Activated CD4-positive, alpha-beta T cell treated with anti-CD3 and anti-CD28 coated beads, Interleukin-2, amount 50 U/mL, for 24 hours (primary cell): ENCODE measurements at regions not wholly inside any gene's neighbourhood (a gene's known extent, or its start where the extent isn't known, plus 50 kb on each side); places are given as distances from the start of the nearest gene placed in this dataset.
"Not testable (repeated sequence)": the region's sequence is repeated elsewhere in the genome, so short reads cannot be mapped to it uniquely, and the experiment has no call there.

ENCODE experiments used
- DNase-seq, 2 donors: peaks; one replicate each; pipeline ENCODE4 v3.0.0-alpha.2; 2020; ENCODE audit warnings: low read depth in 1 of 2, low spot score in 1 of 2

DNA sequence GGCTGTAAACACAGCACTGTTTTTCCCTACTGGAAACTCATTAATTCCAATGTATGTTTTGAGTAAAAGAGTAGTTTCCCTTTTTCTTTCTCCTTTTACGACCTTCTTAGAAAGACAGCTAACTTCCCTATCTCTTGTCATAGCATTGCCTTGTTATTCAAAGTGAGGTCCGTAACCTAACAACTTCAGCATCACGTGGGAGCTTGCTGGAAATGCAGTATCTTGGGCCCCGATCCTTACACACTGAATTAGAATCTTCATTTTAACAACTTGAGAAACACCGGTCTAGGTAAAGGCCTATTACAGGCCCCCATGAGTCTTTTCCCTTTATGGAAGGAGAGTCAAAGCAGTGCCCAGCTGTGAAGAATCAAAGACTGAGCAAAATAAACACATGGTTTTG is 230.7 kb upstream of the PRKD1 start:
- DNase-seq = no peak

DNA sequence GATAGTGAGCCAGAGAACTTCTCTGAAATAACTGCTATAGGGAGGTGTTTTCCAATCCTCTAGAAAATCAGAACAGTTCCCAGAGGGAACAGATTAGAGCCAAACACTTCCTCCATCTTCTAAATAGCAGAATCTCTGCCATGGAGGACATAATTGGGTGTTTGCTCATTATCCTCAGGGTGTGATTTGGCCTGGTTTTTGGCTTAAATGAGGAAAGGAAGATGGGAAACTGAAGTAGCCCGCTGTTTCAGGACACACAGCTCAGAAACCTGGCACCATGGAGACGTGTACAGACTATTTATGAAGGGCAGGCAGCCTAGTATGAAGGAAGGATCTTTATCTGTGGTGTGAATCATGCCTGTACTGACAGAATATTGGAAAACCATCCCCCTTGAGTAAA is 231.7 kb upstream of the PRKD1 start:
- no peak for DNase-seq

DNA sequence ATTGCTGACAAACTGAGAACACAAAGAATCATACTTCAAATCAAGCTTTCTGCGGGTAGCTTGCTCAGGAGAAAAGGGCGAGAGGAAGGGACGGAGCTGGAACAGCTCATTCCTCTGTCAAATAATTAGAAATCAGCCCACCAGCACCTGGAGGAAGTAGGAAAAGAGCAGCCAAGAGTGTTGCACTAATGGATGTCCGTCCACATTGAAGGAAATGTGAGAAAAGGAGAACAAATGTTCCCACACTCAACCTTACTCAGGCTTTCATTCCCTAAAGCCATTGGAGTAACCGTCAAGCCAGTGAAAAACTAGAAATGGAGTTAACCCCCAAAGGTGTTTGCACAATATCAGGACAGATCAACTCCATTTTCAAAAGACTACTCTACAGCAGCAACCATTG is 233.0 kb upstream of the PRKD1 start:
- no peak for DNase-seq

DNA sequence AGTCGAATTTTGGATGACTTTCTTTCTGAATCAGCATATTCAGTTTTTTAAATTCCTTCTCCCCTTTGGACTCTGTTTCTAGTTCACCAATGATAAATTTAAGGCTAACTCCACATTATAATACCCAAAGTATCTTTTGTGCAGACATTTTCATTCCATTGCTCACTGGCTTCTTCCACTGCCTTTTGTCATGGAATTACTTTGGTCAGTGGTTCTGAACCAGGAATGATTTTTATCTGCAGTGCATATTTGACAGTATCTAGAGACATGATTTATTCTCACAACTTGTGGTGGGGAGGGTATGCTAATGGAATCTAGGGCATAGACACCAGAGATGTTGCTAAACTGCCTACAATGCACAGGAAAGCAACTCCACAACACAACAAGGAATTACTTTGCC is 234.4 kb upstream of the PRKD1 start:
- no peak for DNase-seq

DNA sequence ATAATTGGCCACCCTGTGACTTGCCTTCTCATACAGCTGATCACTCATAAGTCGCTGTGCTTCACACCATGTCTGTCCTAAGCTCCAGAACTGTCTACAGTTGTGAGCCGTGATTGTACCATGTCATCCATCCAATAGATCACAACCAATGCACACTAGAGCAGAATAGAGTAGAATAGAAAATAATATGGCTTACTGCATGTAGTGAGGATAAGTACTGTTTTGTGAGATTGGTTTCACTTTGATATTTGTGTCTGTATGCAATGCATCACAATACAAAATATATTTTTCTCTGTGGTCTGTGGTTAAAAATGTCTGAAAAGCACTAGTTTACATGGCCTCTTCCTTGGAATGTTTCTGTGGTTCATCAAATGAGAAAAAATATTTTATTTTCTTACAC is 237.6 kb upstream of the PRKD1 start:
- DNase-seq = no peak

GRCh38 chr14:30177781-30178180 is 250.1 kb upstream of the PRKD1 start:
- DNase-seq = no peak

DNA sequence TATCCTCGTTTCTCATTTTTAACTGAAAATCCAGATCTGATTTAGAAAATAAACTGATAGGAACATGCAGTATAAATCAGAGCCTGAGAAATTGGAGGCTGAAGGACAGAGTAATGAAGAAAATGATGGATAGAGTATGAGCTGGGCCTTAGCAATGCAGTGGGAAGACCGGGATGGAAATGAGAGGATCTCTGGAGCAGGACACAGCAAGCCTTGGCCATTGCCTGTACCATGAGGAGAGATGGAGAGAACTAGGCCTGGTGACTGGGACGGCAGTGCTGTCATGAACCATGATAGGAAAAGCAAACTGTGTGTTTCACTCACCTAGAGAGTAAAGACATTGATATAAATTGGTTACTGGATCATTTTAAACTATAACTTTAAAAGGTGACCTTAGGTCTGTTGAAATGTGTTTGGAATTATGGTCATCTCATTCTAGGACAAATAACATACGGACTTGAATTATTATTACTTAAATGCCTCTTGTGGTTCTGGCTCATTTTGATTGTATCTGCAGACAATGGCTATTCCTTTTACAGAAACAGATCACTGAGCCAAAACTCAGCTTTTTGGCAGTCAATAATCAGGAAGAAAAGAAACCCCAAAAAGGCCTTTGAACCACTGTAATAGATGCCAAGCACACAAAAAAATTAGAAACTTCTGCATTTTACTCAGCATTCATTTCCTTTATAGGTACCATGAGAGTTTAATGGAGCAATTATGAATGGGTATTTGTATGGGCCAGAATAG is 251.9 kb upstream of the PRKD1 start:
- DNase-seq = no peak

- no peak for DNase-seq
Measured at GRCh38 chr14:30180219-30180618, 252.6 kb upstream of the PRKD1 start.

DNA sequence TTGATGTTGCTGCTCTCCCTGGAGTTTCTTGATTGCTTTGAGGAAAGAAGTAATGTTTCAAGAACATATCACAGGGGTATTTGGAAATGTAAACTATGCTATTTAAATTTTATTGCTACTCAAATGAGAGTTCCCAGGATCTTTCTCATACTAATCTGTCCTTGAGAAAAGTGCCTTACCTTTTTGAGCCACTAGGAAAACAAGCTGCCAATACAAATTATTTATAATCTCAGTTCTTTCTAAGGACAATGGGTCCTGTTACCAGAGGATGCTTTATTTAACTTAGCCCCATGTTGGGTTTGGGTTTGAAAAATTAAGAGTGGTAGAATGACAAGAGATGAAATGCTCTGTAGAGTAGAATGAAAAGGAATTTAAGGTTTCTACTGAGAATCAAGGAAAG is 258.2 kb upstream of the PRKD1 start:
- no peak for DNase-seq

- DNase-seq = no peak
Measured at GRCh38 chr14:30191639-30192279, 264.1 kb upstream of the PRKD1 start.

- no peak for DNase-seq
Measured at GRCh38 chr14:30193101-30193500, 265.5 kb upstream of the PRKD1 start.

- DNase-seq = no peak
Measured at GRCh38 chr14:30193845-30194501, 266.3 kb upstream of the PRKD1 start.

DNA sequence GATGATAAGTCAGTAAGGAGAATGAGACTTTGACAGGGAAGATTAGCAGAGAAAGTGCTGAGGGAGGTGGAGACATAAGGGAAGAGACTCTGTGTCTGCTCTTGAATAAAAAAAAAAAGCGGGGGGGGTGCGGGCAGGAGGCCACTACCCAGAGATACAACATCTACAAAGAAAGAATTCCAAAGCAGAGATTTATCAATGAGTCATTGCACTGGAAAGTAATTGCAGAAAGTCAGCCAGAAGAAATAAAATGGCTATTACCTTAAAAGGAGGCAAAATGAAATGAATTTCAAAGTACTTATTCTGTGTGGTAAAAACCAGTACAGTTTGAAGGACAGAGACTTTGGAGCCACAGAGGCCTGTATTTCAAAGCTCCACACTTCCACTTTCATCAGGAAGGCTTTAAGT is 267.1 kb upstream of the PRKD1 start:
- DNase-seq = no peak

DNA sequence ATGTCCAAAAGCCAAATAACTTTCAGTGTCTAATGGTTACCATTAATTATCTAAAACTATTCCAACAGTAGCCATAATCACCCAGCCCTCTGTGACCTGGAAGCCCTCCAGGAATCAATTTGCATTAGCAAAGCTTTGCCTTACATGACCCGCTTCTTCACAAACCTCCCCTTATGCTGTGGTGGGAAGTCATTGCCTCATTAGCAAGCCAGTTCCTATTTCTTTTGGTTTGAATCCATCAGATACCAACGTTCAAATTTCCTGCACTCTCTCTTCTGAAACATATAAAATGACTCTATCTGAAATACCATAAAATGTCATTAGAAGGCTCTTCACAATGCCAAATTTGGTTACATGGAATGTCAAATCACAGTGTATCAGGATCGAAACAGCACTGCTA is 268.3 kb upstream of the PRKD1 start:
- DNase-seq = no peak

DNA sequence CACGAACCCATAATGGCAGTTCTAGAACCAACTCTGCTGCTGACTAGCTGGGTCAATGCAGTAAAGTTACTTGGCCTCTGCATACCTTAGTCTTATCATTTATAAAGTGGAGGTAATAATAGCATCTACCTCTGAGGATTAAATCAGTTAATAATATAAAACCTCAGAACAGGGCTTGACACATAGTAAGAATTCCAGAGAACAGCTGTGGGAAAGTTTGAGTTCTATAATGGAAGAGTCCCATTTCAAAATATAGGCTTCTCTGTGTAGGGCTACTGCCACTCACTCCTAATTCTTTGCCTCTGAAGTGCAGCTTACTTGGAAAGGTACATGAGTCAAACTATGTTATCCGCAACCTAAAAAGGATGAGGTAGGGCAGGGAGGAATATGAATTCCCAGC is 269.2 kb upstream of the PRKD1 start:
- no peak for DNase-seq

- not testable (repeated sequence) for DNase-seq
Measured at GRCh38 chr14:30198720-30199119, 271.1 kb upstream of the PRKD1 start.

- no peak for DNase-seq
Measured at GRCh38 chr14:30204431-30204980, 276.9 kb upstream of the PRKD1 start.

GRCh38 chr14:30209136-30209535 is 281.5 kb upstream of the PRKD1 start:
- no peak for DNase-seq

- no peak for DNase-seq
Measured at GRCh38 chr14:30210630-30211029, 283.0 kb upstream of the PRKD1 start.

DNA sequence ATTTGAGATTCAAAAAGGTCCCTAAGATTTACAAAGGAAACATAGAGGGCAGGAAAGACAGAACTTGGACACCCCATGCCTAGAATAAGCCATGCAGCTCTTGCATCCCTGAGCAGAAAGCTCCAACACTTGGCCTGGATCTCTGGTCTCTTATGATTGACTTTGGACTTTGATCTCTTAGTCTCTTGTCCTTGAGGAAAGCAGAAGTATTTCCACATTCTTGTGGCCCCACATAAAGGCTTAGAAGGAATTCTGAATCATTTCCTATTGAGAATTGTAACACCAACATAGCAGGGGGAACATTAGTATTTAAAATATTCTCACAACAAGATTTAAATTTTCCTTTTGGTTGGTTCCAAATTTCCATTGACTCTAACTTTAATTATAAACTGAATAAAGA is 283.7 kb upstream of the PRKD1 start:
- DNase-seq = no peak

DNA sequence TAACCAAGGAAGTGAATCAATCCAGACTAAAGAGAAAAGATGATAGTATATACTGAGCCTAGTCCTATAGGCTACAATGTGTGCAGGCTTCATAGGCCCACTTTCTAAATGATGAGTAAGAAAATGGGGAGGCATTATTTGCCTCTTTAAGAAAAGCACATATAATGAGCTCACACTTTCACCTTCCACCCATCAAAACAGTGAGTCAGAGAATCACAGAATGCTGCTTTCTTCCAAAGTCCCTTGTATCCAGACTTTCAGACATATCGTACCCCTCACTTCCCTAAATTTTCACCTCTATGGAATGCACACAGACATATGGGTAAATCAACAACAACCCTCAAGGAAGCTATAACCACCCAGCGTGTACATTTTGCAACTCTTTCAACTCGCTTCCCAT is 286.4 kb upstream of the PRKD1 start:
- no peak for DNase-seq

DNA sequence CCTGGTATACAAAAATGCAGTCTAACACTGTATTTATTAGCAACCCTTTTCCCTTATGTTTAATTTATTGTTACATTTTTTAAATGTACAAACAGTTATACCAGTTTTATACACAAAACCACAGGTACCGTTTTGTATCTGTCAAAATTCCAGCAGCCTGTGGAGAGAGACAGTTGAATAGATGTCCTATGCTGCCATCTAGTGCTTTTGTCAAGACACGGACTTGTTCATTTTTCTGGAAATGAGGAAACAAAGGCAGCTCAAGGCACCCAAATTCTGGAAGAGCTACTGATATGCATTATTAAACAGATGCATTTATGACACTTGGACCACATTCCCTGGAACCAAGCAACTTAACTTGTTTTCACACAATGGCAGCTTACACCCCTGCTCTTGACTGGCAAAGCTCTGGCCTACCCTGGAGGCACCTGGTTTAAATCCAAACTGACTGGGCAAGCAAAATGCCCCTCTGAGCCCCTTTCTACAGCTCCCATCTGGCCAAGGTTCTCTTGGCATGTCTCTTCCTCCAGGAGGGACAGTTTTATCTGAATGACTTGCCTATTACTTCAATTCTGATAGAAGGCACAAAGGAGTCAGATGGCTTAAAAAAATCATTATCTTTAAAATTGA is 286.9 kb upstream of the PRKD1 start:
- DNase-seq = no peak
